GM12874 (cell line): ENCODE measurements at regions not wholly inside any gene's neighbourhood (a gene's known extent, or its start where the extent isn't known, plus 50 kb on each side); places are given as distances from the start of the nearest gene placed in this dataset.

Experiments
- TF ChIP-seq, protein P1 (sequence below): IDR thresholded peaks from 2 replicates; pipeline ENCODE4 v1.5.1; 2011; ENCODE audit warnings: low read depth, mild to moderate bottlenecking, control low read depth, low read length, moderate library complexity; ENCODE audit not compliant: insufficient read depth

DNA sequence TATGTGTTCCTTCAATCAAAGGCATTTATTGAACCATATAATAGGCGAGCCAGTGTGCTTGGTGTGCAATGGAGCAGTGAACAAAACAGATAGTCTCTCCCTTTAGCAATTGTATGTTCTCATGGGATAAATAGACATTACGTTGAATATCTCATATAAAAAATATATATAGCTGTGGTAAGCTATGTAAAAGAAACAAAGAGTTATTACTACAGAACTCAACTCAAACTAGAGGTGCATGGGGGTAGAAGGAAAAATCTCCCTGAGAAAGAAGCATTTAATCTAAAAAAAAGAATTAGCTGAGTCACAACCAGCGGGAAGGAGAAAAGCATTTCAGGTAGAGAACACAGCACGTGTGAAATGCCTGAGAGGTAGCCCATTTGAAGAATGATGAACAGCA is 919.3 kb downstream of the CDH11 start:
- TF ChIP-seq, protein P1, sequence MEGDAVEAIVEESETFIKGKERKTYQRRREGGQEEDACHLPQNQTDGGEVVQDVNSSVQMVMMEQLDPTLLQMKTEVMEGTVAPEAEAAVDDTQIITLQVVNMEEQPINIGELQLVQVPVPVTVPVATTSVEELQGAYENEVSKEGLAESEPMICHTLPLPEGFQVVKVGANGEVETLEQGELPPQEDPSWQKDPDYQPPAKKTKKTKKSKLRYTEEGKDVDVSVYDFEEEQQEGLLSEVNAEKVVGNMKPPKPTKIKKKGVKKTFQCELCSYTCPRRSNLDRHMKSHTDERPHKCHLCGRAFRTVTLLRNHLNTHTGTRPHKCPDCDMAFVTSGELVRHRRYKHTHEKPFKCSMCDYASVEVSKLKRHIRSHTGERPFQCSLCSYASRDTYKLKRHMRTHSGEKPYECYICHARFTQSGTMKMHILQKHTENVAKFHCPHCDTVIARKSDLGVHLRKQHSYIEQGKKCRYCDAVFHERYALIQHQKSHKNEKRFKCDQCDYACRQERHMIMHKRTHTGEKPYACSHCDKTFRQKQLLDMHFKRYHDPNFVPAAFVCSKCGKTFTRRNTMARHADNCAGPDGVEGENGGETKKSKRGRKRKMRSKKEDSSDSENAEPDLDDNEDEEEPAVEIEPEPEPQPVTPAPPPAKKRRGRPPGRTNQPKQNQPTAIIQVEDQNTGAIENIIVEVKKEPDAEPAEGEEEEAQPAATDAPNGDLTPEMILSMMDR, result no peak

DNA sequence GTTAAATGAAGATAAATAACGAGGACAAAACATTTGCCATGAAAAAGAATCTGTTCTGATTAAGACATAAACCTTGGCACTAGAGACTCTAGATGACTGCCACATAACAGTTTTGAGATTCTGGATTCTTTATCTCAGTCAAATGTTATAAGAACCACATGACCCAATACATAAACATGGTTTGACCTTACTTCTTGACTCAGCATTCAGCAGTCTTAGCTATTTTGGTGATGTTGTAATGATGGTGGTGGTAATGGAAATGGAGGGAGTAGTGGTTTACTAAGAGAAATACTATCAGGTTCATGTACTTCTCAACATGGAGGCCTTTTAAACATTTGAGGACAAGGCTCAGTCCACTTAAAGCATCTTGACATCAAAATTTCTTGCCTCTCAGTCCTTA is 925.4 kb downstream of the CDH11 start:
- TF ChIP-seq, protein P1, result no peak

DNA sequence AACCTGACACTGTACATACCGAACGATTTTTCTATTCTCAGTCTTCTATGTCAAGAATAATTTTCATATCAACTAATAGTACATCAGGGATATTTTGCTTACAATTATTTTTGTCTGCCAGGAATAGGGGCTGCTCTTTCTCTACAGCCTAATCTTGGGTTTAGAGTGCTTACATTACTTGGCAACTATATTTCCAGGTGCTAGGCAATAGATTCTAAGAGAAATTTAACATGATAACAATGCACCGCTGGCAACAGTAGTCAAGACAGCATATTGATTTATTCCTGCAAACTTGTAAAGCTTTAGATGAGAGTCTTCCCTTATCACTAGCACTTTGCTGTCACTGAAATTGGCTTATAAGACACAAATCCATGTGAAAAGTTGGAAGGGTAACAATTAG is 935.9 kb downstream of the CDH11 start:
- TF ChIP-seq, protein P1, result no peak

DNA sequence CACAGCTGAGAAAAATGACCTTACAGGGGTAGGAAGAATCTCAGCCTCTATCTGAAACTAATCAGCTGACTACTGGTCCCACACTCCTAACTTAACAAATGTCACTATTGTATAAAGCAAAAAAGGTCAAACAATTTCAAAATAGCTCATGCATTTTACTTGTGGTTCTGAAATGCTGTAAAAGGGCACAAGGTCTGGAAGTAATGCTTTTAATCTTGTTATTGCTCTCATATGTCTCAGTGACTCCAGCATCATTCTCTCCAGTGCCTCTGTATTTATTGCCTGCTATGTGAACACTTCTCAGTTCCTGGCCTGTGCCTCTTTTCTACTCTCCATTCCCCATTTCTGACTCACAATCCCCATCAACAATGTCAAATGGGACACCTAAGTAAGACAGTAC is 937.7 kb downstream of the CDH11 start:
- TF ChIP-seq, protein P1, result no peak

DNA sequence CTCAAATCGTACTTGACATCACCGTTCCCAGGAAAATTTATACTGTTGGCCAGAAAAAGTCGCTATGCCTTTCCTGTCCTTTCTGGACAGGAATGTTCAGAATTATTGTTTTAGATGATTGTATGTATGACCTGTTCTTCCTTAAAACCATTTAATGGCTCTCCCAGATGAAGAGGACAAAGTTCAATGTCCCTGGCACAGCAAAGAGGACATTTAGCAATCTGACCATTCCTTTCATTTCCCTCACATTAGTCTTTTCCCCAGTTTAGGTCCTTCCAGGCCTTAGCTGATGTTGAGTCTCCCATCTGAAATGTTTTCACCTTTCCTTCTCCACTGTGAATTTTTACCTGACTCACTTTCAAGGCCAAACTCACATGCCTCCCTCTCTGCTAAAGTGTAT is 938.9 kb downstream of the CDH11 start:
- TF ChIP-seq, protein P1, result no peak

DNA sequence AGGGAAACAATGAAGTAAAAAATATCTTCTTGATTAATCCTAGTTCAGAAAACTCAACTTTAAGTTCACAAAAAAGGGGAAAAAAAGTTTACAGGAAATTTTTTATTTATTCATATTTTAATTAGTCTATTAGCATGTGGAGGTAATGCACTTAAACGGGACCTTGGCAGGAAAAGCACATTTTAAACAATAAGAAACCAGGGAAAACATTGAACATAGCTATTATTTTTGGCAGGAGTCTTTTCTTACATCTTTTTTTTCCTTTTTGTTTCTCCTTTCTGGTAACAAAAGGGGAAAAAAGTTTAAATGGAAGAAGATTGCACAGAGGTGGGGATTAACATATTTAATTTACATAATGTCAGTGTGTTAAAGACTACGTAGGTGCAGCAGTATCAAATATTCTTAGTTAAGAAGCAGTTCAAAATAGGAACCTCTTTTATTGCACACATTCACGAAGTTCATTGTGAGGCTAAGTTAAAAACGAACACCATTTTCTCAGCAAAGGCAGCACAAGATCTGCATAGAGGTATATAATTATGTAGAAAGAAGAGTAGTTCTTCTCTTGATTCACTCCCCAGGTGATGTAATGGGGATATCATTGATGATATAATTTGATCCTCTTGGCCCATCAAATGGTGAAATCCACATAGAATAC is 940.5 kb downstream of the CDH11 start:
- TF ChIP-seq, protein P1, result no peak

DNA sequence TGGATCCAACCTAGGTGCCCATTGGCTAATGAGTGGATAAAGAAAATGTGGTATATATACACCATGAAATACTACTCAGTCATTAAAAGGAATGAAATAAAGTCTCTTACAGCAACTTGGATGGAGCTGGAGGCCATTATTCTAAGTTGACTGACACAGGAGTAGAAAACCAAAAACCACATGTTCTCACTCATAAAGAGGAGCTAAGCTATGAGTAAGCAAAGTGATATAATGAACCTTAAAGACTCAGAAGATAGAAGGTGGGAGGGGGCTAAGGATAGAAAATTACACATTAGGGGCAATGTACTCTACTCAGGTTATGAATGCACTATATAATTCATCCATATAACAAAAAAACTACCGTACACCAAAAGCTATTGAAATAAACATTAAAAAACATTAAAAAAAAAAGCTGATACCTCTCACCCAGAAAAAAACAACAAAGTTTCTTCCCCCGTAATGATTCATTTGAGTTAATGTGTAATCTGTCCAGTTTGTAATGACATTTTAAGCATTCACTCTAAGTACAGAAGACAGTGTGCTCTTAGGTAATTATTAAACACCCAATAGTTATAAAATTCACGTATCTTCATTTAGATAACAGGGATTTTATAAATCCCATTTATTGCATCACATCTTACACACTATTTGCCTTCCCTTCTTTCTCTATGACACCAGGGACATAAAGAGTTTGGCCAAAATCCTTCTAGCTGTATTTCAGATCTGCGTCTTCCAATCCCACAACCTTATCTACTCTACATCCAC is 941.5 kb downstream of the CDH11 start:
- TF ChIP-seq, protein P1, result no peak
